ENCODE measurements at regions not wholly inside any gene's neighbourhood (a gene's known extent, or its start where the extent isn't known, plus 50 kb on each side); places are given as distances from the start of the nearest gene placed in this dataset.
"Not testable (repeated sequence)": the region's sequence is repeated elsewhere in the genome, so short reads cannot be mapped to it uniquely, and the experiment has no call there.

- DNase-seq (ENCODE audit: low spot score) = peak; percentile 85
- in situ Hi-C loops (cut with HindIII; ENCODE audit: low sequenced_read_pairs) = no loop called here
Observed at GRCh38 chr10:64115908-64116643, 594.9 kb downstream of the REEP3 start.

DNA sequence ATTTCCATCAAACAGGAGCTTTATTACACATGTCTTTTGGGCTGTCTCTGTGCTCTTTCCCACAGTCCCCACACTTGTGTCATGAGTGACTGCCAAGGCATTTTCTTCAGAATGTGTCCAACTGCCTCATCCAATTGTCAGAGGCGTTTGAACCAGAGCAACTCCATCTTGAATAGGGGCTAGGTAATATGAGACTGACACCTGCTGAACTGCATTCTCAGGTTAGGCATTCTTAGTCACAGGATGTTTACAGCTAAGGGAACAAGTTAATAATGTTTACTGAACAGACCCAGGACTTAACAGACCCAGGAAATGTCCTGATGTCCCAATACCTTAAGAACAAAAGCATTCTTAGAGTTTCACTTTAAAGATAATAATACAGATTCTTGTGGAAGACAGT, 595.5 kb downstream of the REEP3 start:
- no peak for DNase-seq (ENCODE audit: low spot score)

GRCh38 chr10:64118736-64119135, 597.5 kb downstream of the REEP3 start:
- in situ Hi-C loops (cut with HindIII; ENCODE audit: low sequenced_read_pairs) = no loop called here
- no peak for DNase-seq (ENCODE audit: low spot score)

More for the DNA sequence above, 595.5 kb downstream of the REEP3 start:
- in situ Hi-C loops (cut with HindIII; ENCODE audit: low sequenced_read_pairs) = no loop called here

DNA sequence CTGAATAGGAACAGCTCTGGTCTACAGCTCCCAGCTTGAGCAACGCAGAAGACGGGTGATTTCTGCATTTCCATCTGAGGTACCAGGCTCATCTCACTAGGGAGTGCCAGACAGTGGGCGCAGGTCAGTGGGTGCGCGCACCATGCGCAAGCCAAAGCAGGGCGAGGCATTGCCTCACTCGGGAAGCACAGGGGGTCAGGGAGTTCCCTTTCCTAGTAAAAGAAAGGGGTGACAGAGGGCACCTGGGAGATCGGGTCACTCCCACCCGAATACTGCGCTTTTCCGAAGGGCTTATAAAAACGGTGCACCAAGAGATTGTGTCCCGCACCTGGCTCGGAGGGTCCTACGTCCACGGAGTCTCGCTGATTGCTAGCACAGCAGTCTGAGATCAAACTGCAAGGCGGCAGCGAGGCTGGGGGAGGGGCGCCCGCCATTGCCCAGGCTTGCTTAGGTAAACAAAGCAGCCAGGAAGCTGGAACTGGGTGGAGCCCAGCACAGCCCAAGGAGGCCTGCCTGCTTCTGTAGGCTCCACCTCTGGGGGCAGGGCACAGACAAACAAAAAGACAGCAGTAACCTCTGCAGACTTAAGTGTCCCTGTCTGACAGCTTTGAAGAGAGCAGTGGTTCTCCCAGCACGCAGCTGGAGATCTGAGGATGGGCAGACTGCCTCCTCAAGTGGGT, 599.2 kb downstream of the REEP3 start:
- DNase-seq (ENCODE audit: low spot score); in situ Hi-C loops (cut with HindIII; ENCODE audit: low sequenced_read_pairs): not testable (repeated sequence)

- no peak for DNase-seq (ENCODE audit: low spot score)
- in situ Hi-C loops (cut with HindIII; ENCODE audit: low sequenced_read_pairs) = no loop called here
Observed at GRCh38 chr10:64130152-64130551, 609.0 kb downstream of the REEP3 start.

DNA sequence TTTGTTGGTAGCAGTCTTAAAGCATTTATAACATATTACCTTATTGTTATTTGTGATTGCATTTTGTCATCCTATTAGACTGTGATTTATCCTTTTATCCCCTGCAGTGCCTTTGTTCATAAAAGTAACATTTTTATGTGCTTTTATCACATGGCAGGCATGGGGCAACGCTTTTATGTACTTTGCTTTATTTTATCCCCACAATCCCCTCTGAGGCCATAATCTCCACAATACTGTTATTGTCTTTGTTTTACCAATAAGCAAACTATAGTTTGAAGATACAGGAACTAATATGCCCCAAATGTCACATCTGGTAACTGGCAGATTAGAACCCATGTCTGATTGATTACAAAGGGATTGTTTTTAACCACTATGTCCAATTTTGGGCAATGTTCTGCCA, 613.5 kb downstream of the REEP3 start:
- in situ Hi-C loops (cut with HindIII; ENCODE audit: low sequenced_read_pairs) = no loop called here
- no peak for DNase-seq (ENCODE audit: low spot score)

DNA sequence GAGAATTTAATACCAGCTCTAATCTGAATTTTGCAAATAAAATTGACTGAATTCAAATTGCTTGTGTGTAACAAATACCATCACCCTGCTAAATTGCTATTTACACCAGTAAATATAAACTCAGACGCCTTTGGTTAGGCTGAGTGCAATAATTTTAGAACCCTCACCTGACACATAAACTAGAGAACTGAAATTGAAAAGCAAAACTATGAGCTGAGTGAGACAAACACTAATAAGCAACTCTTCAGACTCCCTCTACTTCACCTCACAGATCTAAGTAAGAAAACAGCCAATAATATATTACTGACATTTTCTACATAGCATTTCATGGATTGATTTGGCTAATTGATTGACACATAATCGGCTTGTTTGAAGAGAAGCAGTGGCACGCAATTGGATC, 621.2 kb downstream of the REEP3 start:
- in situ Hi-C loops (cut with HindIII; ENCODE audit: low sequenced_read_pairs) = no loop called here
- DNase-seq (ENCODE audit: low spot score) = no peak

DNA sequence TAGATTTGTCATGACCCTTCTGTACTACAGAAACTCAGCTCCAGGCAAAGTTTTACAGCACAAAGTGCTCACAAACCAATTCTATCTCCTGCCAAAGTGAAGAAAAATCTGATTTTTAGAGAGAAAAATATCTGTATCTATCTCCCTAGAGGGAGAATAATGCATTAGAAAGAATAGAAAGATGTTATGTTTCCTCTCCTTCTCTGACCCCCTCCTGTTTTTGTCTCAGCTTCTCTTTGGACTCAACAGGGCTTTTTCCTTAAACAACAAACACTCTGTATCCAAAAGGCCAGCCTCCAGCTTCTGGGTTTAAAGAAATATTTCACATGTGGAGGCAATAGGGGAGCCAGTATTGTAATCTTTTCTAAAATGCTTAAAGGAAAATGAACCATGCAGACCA, 627.4 kb downstream of the REEP3 start:
- in situ Hi-C loops (cut with HindIII; ENCODE audit: low sequenced_read_pairs) = no loop called here

DNA sequence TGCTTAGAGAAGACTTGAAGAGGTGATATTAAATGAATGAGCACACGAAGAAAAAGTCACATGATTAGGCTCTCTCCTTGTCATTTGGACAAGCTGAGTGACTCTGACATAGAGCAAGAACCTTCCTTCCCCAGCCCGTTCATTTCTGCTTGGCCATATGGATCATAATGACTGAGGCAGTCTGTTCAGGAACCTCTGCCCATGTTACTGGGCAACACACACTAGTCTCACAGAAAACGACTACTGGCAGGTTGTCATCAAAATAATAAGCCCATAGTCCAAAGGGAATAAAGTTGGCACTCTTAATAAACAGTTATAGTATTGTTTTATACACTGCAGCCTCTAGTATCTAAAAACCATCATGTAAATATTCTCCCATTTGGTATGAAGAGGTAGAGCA, 635.0 kb downstream of the REEP3 start:
- DNase-seq (ENCODE audit: low spot score) = peak; percentile 94
- in situ Hi-C loops (cut with HindIII; ENCODE audit: low sequenced_read_pairs) = no loop called here

More for the DNA sequence above, 627.4 kb downstream of the REEP3 start:
- no peak for DNase-seq (ENCODE audit: low spot score)

GRCh38 chr10:64158551-64158950, 637.4 kb downstream of the REEP3 start:
- no peak for DNase-seq (ENCODE audit: low spot score)
- in situ Hi-C loops (cut with HindIII; ENCODE audit: low sequenced_read_pairs) = no loop called here

- DNase-seq (ENCODE audit: low spot score) = no peak
- in situ Hi-C loops (cut with HindIII; ENCODE audit: low sequenced_read_pairs) = no loop called here
Observed at GRCh38 chr10:64159910-64160872, 639.0 kb downstream of the REEP3 start.

DNA sequence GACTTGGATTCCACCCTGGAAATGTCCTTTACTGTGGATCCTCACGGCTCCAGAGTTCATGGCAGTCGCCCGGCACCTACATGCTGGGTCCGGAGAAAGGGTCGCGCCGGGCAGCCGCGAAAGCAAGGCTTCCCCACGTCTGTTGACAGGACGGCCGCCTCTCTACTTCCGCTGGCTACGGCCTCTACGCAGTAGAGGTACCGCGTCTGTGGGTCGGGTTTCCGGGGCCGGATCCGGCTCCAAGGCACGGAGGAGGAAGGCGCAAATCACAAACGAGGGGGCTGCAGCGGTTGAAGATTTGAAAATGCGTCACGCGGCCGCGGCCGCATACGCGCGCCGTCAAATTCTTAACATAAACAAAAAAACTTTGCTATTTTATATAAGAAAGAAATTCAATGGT, 649.6 kb downstream of the REEP3 start:
- DNase-seq (ENCODE audit: low spot score) = no peak
- in situ Hi-C loops (cut with HindIII; ENCODE audit: low sequenced_read_pairs) = no loop called here

DNA sequence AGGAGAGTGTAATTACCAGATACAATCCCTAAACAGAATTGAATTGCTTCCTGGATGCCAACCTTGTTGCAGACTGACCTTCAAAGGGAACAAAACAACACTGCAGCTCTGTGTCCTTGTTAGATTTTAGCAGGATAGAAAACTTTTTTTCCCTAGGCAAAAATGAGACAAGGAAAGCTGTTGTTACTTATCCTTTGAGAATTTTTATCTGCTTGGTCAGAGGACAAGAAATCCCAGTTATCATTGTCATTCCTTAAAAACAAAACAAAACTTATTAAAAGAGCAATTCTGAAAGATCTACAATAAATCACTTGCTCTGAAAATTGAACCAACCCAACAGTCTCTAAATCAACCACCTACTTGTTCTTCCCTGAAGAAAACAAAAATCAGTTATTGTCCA, 652.6 kb downstream of the REEP3 start:
- in situ Hi-C loops (cut with HindIII; ENCODE audit: low sequenced_read_pairs) = no loop called here
- DNase-seq (ENCODE audit: low spot score) = peak; percentile 9

GRCh38 chr10:64174666-64175255, 653.6 kb downstream of the REEP3 start:
- in situ Hi-C loops (cut with HindIII; ENCODE audit: low sequenced_read_pairs) = no loop called here

DNA sequence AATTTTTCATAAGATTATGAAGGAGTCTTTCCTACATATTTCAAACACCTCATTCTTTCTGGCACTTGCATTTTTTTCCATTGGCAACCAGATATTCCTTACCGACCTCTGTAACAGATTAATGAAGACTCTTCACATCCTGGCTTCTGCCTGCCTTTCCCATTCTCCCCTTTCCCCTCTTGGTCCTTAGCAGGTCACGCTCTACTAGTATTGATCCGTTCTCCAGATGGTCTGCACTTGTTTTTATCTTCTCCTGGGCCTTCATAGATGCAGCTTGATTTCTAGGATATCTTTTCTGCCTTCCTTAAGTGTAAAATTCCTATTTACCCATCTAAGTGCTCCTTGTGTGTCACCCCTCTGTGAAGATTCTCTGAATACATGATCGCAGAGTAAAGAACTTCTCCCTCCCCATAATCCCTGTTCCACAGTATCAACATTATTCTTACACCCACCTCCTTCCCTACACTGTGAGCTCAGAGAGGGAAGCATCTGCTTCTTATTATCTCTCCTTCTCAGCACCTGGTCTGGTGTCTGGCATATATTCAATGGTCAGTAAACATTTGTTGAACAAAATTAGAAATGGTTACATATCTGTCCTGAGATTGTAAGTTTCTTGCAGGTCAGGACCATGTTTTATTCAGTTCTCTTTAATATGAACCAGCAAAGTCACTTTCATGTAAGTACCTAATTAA, 654.2 kb downstream of the REEP3 start:
- DNase-seq (ENCODE audit: low spot score) = peak; percentile 11
- in situ Hi-C loops (cut with HindIII; ENCODE audit: low sequenced_read_pairs) = no loop called here

More at GRCh38 chr10:64174666-64175255, 653.6 kb downstream of the REEP3 start:
- peak; percentile 82 for DNase-seq (ENCODE audit: low spot score)

DNA sequence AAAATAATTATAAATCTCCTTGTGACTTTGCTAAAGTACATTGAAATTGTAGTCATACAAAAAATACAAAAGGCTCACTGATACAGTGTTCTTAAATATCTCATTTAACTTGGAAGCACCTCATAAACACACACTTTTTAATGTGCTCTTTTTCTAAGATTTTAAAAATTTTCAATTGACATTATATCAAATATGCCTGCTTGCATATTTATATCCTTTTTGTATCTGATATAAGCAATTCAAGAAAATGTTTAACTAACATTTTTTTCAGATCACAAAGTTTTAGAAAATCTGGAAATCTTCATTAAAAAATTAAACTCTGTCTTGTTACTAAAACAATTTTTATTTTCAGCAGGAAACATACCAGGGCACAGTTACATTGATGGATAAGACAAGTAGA, 661.5 kb downstream of the REEP3 start:
- no peak for DNase-seq (ENCODE audit: low spot score)
- in situ Hi-C loops (cut with HindIII; ENCODE audit: low sequenced_read_pairs) = no loop called here

GRCh38 chr10:64191286-64191685, 670.1 kb downstream of the REEP3 start:
- DNase-seq (ENCODE audit: low spot score) = no peak
- in situ Hi-C loops (cut with HindIII; ENCODE audit: low sequenced_read_pairs) = no loop called here

DNA sequence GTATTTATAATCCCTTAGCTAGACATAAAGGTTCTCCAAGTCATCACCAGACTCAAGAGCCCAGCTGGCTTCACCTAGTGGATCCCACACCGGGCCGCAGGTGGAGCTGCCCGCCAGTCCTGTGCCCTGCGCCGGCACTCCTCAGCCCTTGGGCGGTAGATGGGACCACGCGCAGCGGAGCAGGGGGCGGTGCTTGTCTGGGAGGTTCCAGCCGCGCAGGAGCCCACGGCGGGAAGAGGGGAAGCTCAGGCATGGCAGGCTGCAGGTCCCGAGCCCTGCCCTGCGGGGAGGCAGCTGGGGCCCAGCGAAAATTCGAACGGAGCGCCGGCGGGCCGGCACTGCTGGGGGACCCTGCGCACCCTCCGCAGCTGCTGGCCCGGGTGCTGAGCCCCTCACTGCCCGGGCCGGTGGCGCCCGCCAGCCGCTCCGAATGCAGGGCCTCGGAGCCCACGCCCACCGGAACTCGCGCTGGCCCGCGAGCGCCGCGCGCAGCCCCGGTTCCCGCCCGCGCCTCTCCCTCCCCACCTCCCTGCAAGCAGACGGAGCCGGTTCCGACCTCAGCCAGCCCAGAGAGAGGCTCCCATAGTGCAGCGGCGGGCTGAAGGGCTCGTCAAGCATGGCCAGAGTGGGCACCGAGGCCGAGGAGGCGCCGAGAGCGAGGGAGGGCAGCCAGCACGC, 675.6 kb downstream of the REEP3 start:
- in situ Hi-C loops (cut with HindIII; ENCODE audit: low sequenced_read_pairs) = no loop called here

More for the DNA sequence above, 675.6 kb downstream of the REEP3 start:
- no peak for DNase-seq (ENCODE audit: low spot score)

Measured in G401 (cell line).